ENCODE measurements at regions not wholly inside any gene's neighbourhood (a gene's known extent, or its start where the extent isn't known, plus 50 kb on each side); places are given as distances from the start of the nearest gene placed in this dataset.
"Not testable (repeated sequence)": the region's sequence is repeated elsewhere in the genome, so short reads cannot be mapped to it uniquely, and the experiment has no call there.

- DNase-seq (ENCODE audit: low read depth in 2 of 2), result no peak
Observed at GRCh38 chr3:139095803-139096466, 51.2 kb upstream of the PRR23C start.

GRCh38 chr3:139096670-139097069 lies 52.0 kb upstream of the PRR23C start:
- DNase-seq (ENCODE audit: low read depth in 2 of 2), result no peak

GRCh38 chr3:139098391-139098790 lies 53.7 kb upstream of the PRR23C start:
- no peak for DNase-seq (ENCODE audit: low read depth in 2 of 2)

GRCh38 chr3:139099968-139100817 lies 55.5 kb upstream of the PRR23C start:
- DNase-seq (ENCODE audit: low read depth in 2 of 2), result no peak

GRCh38 chr3:139100821-139101220 lies 56.1 kb upstream of the PRR23C start:
- DNase-seq (ENCODE audit: low read depth in 2 of 2), result no peak

GRCh38 chr3:139101396-139101795 lies 56.7 kb upstream of the PRR23C start:
- no peak for DNase-seq (ENCODE audit: low read depth in 2 of 2)

- no peak for DNase-seq (ENCODE audit: low read depth in 2 of 2)
Observed at GRCh38 chr3:139103484-139103883, 58.8 kb upstream of the PRR23C start.

- DNase-seq (ENCODE audit: low read depth in 2 of 2), result no peak
Observed at GRCh38 chr3:139104062-139104461, 59.4 kb upstream of the PRR23C start.

GRCh38 chr3:139105154-139105702 lies 60.5 kb upstream of the PRR23C start:
- no peak for DNase-seq (ENCODE audit: low read depth in 2 of 2)

- no peak for DNase-seq (ENCODE audit: low read depth in 2 of 2)
Observed at GRCh38 chr3:139106013-139106932, 61.6 kb upstream of the PRR23C start.

- no peak for DNase-seq (ENCODE audit: low read depth in 2 of 2)
Observed at GRCh38 chr3:139107424-139108252, 62.9 kb upstream of the PRR23C start.

GRCh38 chr3:139108253-139108969 lies 63.7 kb upstream of the PRR23C start:
- no peak for DNase-seq (ENCODE audit: low read depth in 2 of 2)

- DNase-seq (ENCODE audit: low read depth in 2 of 2), result no peak
Observed at GRCh38 chr3:139109271-139109670, 64.6 kb upstream of the PRR23C start.

GRCh38 chr3:139110072-139110830 lies 65.6 kb upstream of the PRR23C start:
- no peak for DNase-seq (ENCODE audit: low read depth in 2 of 2)

GRCh38 chr3:139110929-139111328 lies 66.2 kb upstream of the PRR23C start:
- DNase-seq (ENCODE audit: low read depth in 2 of 2), result not testable (repeated sequence)

GRCh38 chr3:139111392-139112229 lies 66.9 kb upstream of the PRR23C start:
- DNase-seq (ENCODE audit: low read depth in 2 of 2), result peak; percentile 27 to 54

- DNase-seq (ENCODE audit: low read depth in 2 of 2), result no peak
Observed at GRCh38 chr3:139112230-139112558, 67.5 kb upstream of the PRR23C start.

GRCh38 chr3:139113231-139113992 lies 68.7 kb upstream of the PRR23C start:
- no peak for DNase-seq (ENCODE audit: low read depth in 2 of 2)
